Trophoblast cell (in vitro differentiated cells and primary cell): ENCODE measurements at regions not wholly inside any gene's neighbourhood (a gene's known extent, or its start where the extent isn't known, plus 50 kb on each side); places are given as distances from the start of the nearest gene placed in this dataset.

ENCODE experiments used
- DNase-seq, 2 donors: peaks; one replicate each; pipeline ENCODE4 v3.0.0-alpha.2; 2016
- H2AFZ ChIP-seq: 2 replicates; pipeline ENCODE4 v1.6.1; 2013; ENCODE audit warnings: low read length, moderate library complexity, mild to moderate bottlenecking; ENCODE audit not compliant: insufficient read depth, poor library complexity
- H2AK5ac ChIP-seq: 2 replicates; pipeline ENCODE4 v1.6.1; 2013; ENCODE audit warnings: mild to moderate bottlenecking, low read length
- H2BK120ac ChIP-seq: 2 replicates; pipeline ENCODE4 v1.6.1; 2013; ENCODE audit warnings: low read length, mild to moderate bottlenecking, moderate library complexity; ENCODE audit not compliant: insufficient read depth, poor library complexity
- H2BK12ac ChIP-seq: 2 replicates; pipeline ENCODE4 v1.6.1; 2013; ENCODE audit warnings: mild to moderate bottlenecking, low read length, moderate library complexity
- H2BK5ac ChIP-seq: 2 replicates; pipeline ENCODE4 v1.6.1; 2013; ENCODE audit warnings: low read length, low read depth, moderate library complexity, mild to moderate bottlenecking; ENCODE audit not compliant: poor library complexity
- H3K14ac ChIP-seq: 2 replicates; pipeline ENCODE4 v1.6.1; 2013; ENCODE audit warnings: mild to moderate bottlenecking, low read length
- H3K18ac ChIP-seq: 2 replicates; pipeline ENCODE4 v1.6.1; 2013; ENCODE audit warnings: mild to moderate bottlenecking, low read length
- H3K23ac ChIP-seq: 2 replicates; pipeline ENCODE4 v1.6.1; 2013; ENCODE audit warnings: low read length
- H3K27ac ChIP-seq: 2 replicates; pipeline ENCODE4 v1.5.1; 2013; ENCODE audit warnings: low read depth, mild to moderate bottlenecking, inconsistent platforms, low read length, moderate library complexity
- H3K27me3 ChIP-seq: 2 replicates; pipeline ENCODE4 v1.6.1; 2013; ENCODE audit warnings: inconsistent platforms, mild to moderate bottlenecking, low read length, moderate library complexity; ENCODE audit not compliant: insufficient read depth
- H3K36me3 ChIP-seq, 2 experiments: 1 replicate in 1 of 2; 2 replicates in 1 of 2; pipeline ENCODE4 v1.6.1; 2013; ENCODE audit warnings: low read length in 2 of 2, mild to moderate bottlenecking in 2 of 2, moderate library complexity in 1 of 2; ENCODE audit not compliant: insufficient read depth in 2 of 2, control insufficient read depth in 1 of 2
- H3K4ac ChIP-seq: 2 replicates; pipeline ENCODE4 v1.6.1; 2013; ENCODE audit warnings: low read depth, mild to moderate bottlenecking, low read length, moderate library complexity
- H3K4me1 ChIP-seq, 2 experiments: 1 replicate in 1 of 2; 2 replicates in 1 of 2; pipeline ENCODE4 v1.6.1; 2013; ENCODE audit warnings: low read length in 2 of 2, mild to moderate bottlenecking in 2 of 2, moderate library complexity in 1 of 2; ENCODE audit not compliant: insufficient read depth in 2 of 2, control insufficient read depth in 1 of 2
- H3K4me2 ChIP-seq: 2 replicates; pipeline ENCODE4 v1.6.1; 2013; ENCODE audit warnings: inconsistent platforms, mild to moderate bottlenecking, low read length, moderate library complexity
- H3K4me3 ChIP-seq: 2 replicates; pipeline ENCODE4 v1.5.1; 2013; ENCODE audit warnings: mild to moderate bottlenecking, low read depth, low read length, inconsistent platforms
- H3K79me1 ChIP-seq: one replicate; pipeline ENCODE4 v1.6.1; 2013; ENCODE audit warnings: low read length
- H3K79me2 ChIP-seq: 2 replicates; pipeline ENCODE4 v1.6.1; 2013; ENCODE audit warnings: low read length, mild to moderate bottlenecking; ENCODE audit not compliant: control insufficient read depth, insufficient read depth, poor library complexity
- H3K9ac ChIP-seq: 2 replicates; pipeline ENCODE4 v1.6.1; 2013; ENCODE audit warnings: mild to moderate bottlenecking, low read length
- H3K9me3 ChIP-seq: 2 replicates; pipeline ENCODE4 v1.6.1; 2013; ENCODE audit warnings: low read depth, mild to moderate bottlenecking, control low read depth, inconsistent platforms, low read length; ENCODE audit not compliant: insufficient read depth
- H4K12ac ChIP-seq: 2 replicates; pipeline ENCODE4 v1.6.1; 2013; ENCODE audit warnings: low read depth, mild to moderate bottlenecking, low read length, moderate library complexity
- H4K8ac ChIP-seq: 2 replicates; pipeline ENCODE4 v1.6.1; 2013; ENCODE audit warnings: low read depth, mild to moderate bottlenecking, low read length, moderate library complexity
- H4K91ac ChIP-seq: one replicate; pipeline ENCODE4 v1.6.1; 2013; ENCODE audit warnings: low read depth, mild to moderate bottlenecking, low read length, moderate library complexity
- WGBS: extraction: QIAGEN DNeasy Blood & Tissue Kit; methylation state at CpG from one replicate; pipeline ENCODE4 v1.1.7; 2013; ENCODE audit warnings: missing lambda C conversion rate; ENCODE audit not compliant: insufficient read length, insufficient coverage; ENCODE audit errors: extremely low coverage; 5-methylcytosine and 5-hydroxymethylcytosine counted together

GRCh38 chr12:53869500-53869899, 69.1 kb upstream of the HOXC13 start:
- no peaks in the 10 kb centered on the region for H3K79me2 ChIP-seq
- H3K36me3 ChIP-seq, result no peaks in the 10 kb centered on the region
- H4K8ac ChIP-seq, result no peak overlapping the region
- WGBS, result no CpG with 5 or more reads among the region's 1 CpG
- no peak overlapping the region for H4K91ac ChIP-seq
- no peak overlapping the region for H4K12ac ChIP-seq
- H3K9me3 ChIP-seq, result no peaks in the 10 kb centered on the region
- H2BK5ac ChIP-seq, result no peak overlapping the region
- no peak overlapping the region for H3K9ac ChIP-seq
- H3K4me2 ChIP-seq, result no peak overlapping the region
- H2BK120ac ChIP-seq, result no peak overlapping the region
- no peak overlapping the region for H3K4me3 ChIP-seq
- no peak overlapping the region for H2AFZ ChIP-seq
- no peak for DNase-seq
- no peak overlapping the region for H3K4ac ChIP-seq
- peaks cover 13 to 19% of the 10 kb centered on the region in 2 experiments for H3K4me1 ChIP-seq
- no peak overlapping the region for H3K23ac ChIP-seq
- no peak overlapping the region for H3K14ac ChIP-seq
- no peaks in the 10 kb centered on the region for H3K27me3 ChIP-seq
- H3K27ac ChIP-seq, result no peak overlapping the region
- H2AK5ac ChIP-seq, result no peak overlapping the region
- H2BK12ac ChIP-seq, result no peak overlapping the region
- no peak overlapping the region for H3K18ac ChIP-seq
- H3K79me1 ChIP-seq, result peaks cover 5% of the 10 kb centered on the region

- Histone ChIP-seq H2AFZ (no peak overlapping the region), H3K23ac (no peak overlapping the region)
- no CpG with 5 or more reads among the region's 4 CpGs for WGBS
These were observed 68.5 kb upstream of the HOXC13 start for GRCh38 chr12:53870117-53870516.

GRCh38 chr12:53871367-53871766, 67.3 kb upstream of the HOXC13 start:
- H3K23ac ChIP-seq, result no peak overlapping the region
- no peaks in the 10 kb centered on the region for H3K9me3 ChIP-seq
- no peaks in the 10 kb centered on the region for H3K36me3 ChIP-seq

More at GRCh38 chr12:53870117-53870516, 68.5 kb upstream of the HOXC13 start:
- Histone ChIP-seq H3K14ac (no peak overlapping the region), H3K79me1 (peaks cover 5% of the 10 kb centered on the region), H3K18ac (no peak overlapping the region), H4K91ac (no peak overlapping the region), H4K8ac (no peak overlapping the region), H2AK5ac (no peak overlapping the region), H3K9me3 (no peaks in the 10 kb centered on the region), H3K27ac (no peak overlapping the region), H2BK5ac (no peak overlapping the region), H3K4ac (no peak overlapping the region), H3K4me3 (no peak overlapping the region), H3K27me3 (no peaks in the 10 kb centered on the region), H2BK120ac (no peak overlapping the region), H2BK12ac (no peak overlapping the region), H4K12ac (no peak overlapping the region), H3K36me3 (no peaks in the 10 kb centered on the region), H3K9ac (no peak overlapping the region), H3K4me1 (peaks cover 13 to 19% of the 10 kb centered on the region in 2 experiments), H3K4me2 (no peak overlapping the region), H3K79me2 (no peaks in the 10 kb centered on the region)
- DNase-seq, result peak in 1 of 2 donors; percentile 2

GRCh38 chr12:53872367-53872766, 66.3 kb upstream of the HOXC13 start:
- no peak overlapping the region for H3K27ac ChIP-seq
- no peak overlapping the region for H2BK120ac ChIP-seq
- H4K12ac ChIP-seq, result no peak overlapping the region
- no peak overlapping the region for H3K23ac ChIP-seq
- no peak overlapping the region for H2BK5ac ChIP-seq
- H3K9me3 ChIP-seq, result no peaks in the 10 kb centered on the region
- no peaks in the 10 kb centered on the region for H3K79me2 ChIP-seq
- no peak overlapping the region for H2AFZ ChIP-seq
- H3K4ac ChIP-seq, result no peak overlapping the region
- no peak overlapping the region for H3K4me3 ChIP-seq
- no peak overlapping the region for H3K18ac ChIP-seq
- no peaks in the 10 kb centered on the region for H3K27me3 ChIP-seq
- no peak overlapping the region for H3K4me2 ChIP-seq
- H3K36me3 ChIP-seq, result no peaks in the 10 kb centered on the region
- H2AK5ac ChIP-seq, result no peak overlapping the region
- no peak for DNase-seq
- H3K9ac ChIP-seq, result no peak overlapping the region
- no peak overlapping the region for H3K14ac ChIP-seq
- peaks cover 11 to 16% of the 10 kb centered on the region in 2 experiments for H3K4me1 ChIP-seq
- no CpG with 5 or more reads among the region's 2 CpGs for WGBS
- no peak overlapping the region for H2BK12ac ChIP-seq
- H4K8ac ChIP-seq, result no peak overlapping the region
- H4K91ac ChIP-seq, result no peak overlapping the region
- H3K79me1 ChIP-seq, result peaks cover 4% of the 10 kb centered on the region

More at GRCh38 chr12:53871367-53871766, 67.3 kb upstream of the HOXC13 start:
- Histone ChIP-seq H2BK120ac (no peak overlapping the region), H4K12ac (no peak overlapping the region), H4K91ac (no peak overlapping the region), H3K4me1 (peaks cover 13 to 19% of the 10 kb centered on the region in 2 experiments), H3K27ac (no peak overlapping the region), H3K4ac (no peak overlapping the region), H3K79me1 (peaks cover 5% of the 10 kb centered on the region), H3K27me3 (no peaks in the 10 kb centered on the region), H3K18ac (no peak overlapping the region), H2AFZ (no peak overlapping the region), H2BK12ac (no peak overlapping the region), H2AK5ac (no peak overlapping the region), H3K9ac (no peak overlapping the region), H3K4me2 (no peak overlapping the region), H3K14ac (no peak overlapping the region), H2BK5ac (no peak overlapping the region), H4K8ac (no peak overlapping the region), H3K79me2 (no peaks in the 10 kb centered on the region), H3K4me3 (no peak overlapping the region)
- DNase-seq, result no peak
